HEK293 (cell line): ENCODE measurements at regions not wholly inside any gene's neighbourhood (a gene's known extent, or its start where the extent isn't known, plus 50 kb on each side); places are given as distances from the start of the nearest gene placed in this dataset.

ENCODE experiments used
- CTCF ChIA-PET: fragments of 350-600 bp; formaldehyde crosslinking; extraction: SDS; loops from one replicate; lab custom pipeline; 2021; ENCODE audit warnings: antibody characterized with exemption; lab: Yijun Ruan, JAX
- POLR2A ChIA-PET: fragments of 300-600 bp; formaldehyde crosslinking; extraction: SDS; loops from one replicate; lab custom pipeline; 2020; ENCODE audit warnings: antibody characterized with exemption, inconsistent platforms; lab: Yijun Ruan, JAX
- H3K27ac ChIP-seq: fragments of 200-500 bp; sonication (Bioruptor generic); 2 replicates; pipeline ENCODE4 v1.5.1; 2014; ENCODE audit warnings: low read depth, low read length, control low read depth, inconsistent platforms; ENCODE audit errors: extremely low read depth
- H3K36me3 ChIP-seq, 2 experiments: fragments of 200-500 bp in 1 of 2; sonication (Bioruptor generic) in 1 of 2; 1 replicate in 1 of 2; 2 replicates in 1 of 2; pipeline ENCODE4 v1.5.1; 2014 to 2017; ENCODE audit warnings: inconsistent platforms in 2 of 2, low read length in 2 of 2; ENCODE audit not compliant: control insufficient read depth in 2 of 2, insufficient read depth in 1 of 2
- H3K4me1 ChIP-seq: fragments of 200-500 bp; sonication (Bioruptor generic); 2 replicates; pipeline ENCODE4 v1.5.1; 2014; ENCODE audit warnings: mild to moderate bottlenecking, low read length, inconsistent platforms; ENCODE audit not compliant: control insufficient read depth, insufficient read depth
- H3K4me3 ChIP-seq: 2 replicates; pipeline ENCODE4 v1.5.1; 2011; ENCODE audit warnings: low read depth, mild to moderate bottlenecking, control low read depth, low read length, moderate library complexity
- H3K9me3 ChIP-seq: fragments of 200-500 bp; sonication (Bioruptor generic); 2 replicates; pipeline ENCODE4 v1.5.1; 2014; ENCODE audit warnings: low read depth, low read length, inconsistent platforms; ENCODE audit not compliant: control insufficient read depth, insufficient read depth
- ATF2 ChIP-seq: fragments of 450-650 bp; formaldehyde crosslinking; IDR thresholded peaks from 2 replicates; pipeline ENCODE4 v1.5.1; 2016; ENCODE audit warnings: missing biosample characterization, missing genetic modification characterization, low read depth
- EGR2 ChIP-seq: fragments of 450-650 bp; formaldehyde crosslinking; IDR thresholded peaks from 2 replicates; pipeline ENCODE4 v1.5.1; 2016; ENCODE audit warnings: low read depth, missing biosample characterization, missing genetic modification characterization
- FEZF1 ChIP-seq: fragments of 450-650 bp; formaldehyde crosslinking; IDR thresholded peaks from 2 replicates; pipeline ENCODE4 v1.5.1; 2016; ENCODE audit warnings: missing biosample characterization, missing genetic modification characterization
- OSR2 ChIP-seq: fragments of 450-650 bp; formaldehyde crosslinking; IDR thresholded peaks from 2 replicates; pipeline ENCODE4 v1.5.1; 2016; ENCODE audit warnings: missing biosample characterization, missing genetic modification characterization
- PRDM10 ChIP-seq: fragments of 450-650 bp; formaldehyde crosslinking; IDR thresholded peaks from 2 replicates; pipeline ENCODE4 v1.5.1; 2016; ENCODE audit warnings: missing biosample characterization, missing genetic modification characterization
- YY2 ChIP-seq: fragments of 450-650 bp; formaldehyde crosslinking; IDR thresholded peaks from 2 replicates; pipeline ENCODE4 v1.5.1; 2016; ENCODE audit warnings: missing biosample characterization, missing genetic modification characterization
- ZBTB17 ChIP-seq: fragments of 450-650 bp; formaldehyde crosslinking; IDR thresholded peaks from 2 replicates; pipeline ENCODE4 v1.5.1; 2016; ENCODE audit warnings: missing biosample characterization, missing genetic modification characterization
- ZNF155 ChIP-seq: fragments of 450-650 bp; formaldehyde crosslinking; IDR thresholded peaks from 2 replicates; pipeline ENCODE4 v1.5.1; 2016; ENCODE audit warnings: missing biosample characterization, missing genetic modification characterization
- ZNF169 ChIP-seq: fragments of 450-650 bp; formaldehyde crosslinking; IDR thresholded peaks from 2 replicates; pipeline ENCODE4 v1.5.1; 2016; ENCODE audit warnings: missing biosample characterization, missing genetic modification characterization
- ZNF184 ChIP-seq: fragments of 450-650 bp; IDR thresholded peaks from 2 replicates; pipeline ENCODE4 v1.5.1; 2018; ENCODE audit warnings: missing biosample characterization, mild to moderate bottlenecking, missing genetic modification characterization
- ZNF19 ChIP-seq: fragments of 450-650 bp; formaldehyde crosslinking; IDR thresholded peaks from 2 replicates; pipeline ENCODE4; 2016; ENCODE audit warnings: missing biosample characterization, missing genetic modification characterization, low read depth
- ZNF223 ChIP-seq: fragments of 450-650 bp; formaldehyde crosslinking; IDR thresholded peaks from 2 replicates; pipeline ENCODE4 v1.5.1; 2016; ENCODE audit warnings: missing biosample characterization, missing genetic modification characterization
- ZNF302 ChIP-seq: fragments of 450-650 bp; formaldehyde crosslinking; IDR thresholded peaks from 2 replicates; pipeline ENCODE4 v1.5.1; 2016; ENCODE audit warnings: missing biosample characterization, missing genetic modification characterization, low read depth
- ZNF501 ChIP-seq: fragments of 450-650 bp; formaldehyde crosslinking; IDR thresholded peaks from 2 replicates; pipeline ENCODE4 v1.5.1; 2016; ENCODE audit warnings: missing biosample characterization, missing genetic modification characterization
- ZNF623 ChIP-seq: fragments of 450-650 bp; formaldehyde crosslinking; IDR thresholded peaks from 2 replicates; pipeline ENCODE4 v1.5.1; 2016; ENCODE audit warnings: missing biosample characterization, missing genetic modification characterization
- ZNF658 ChIP-seq: fragments of 450-650 bp; formaldehyde crosslinking; IDR thresholded peaks from 2 replicates; pipeline ENCODE4; 2016; ENCODE audit warnings: missing biosample characterization, missing genetic modification characterization
- ZNF791 ChIP-seq: fragments of 450-650 bp; formaldehyde crosslinking; IDR thresholded peaks from 2 replicates; pipeline ENCODE4 v1.5.1; 2016; ENCODE audit warnings: missing biosample characterization, missing genetic modification characterization
- ZSCAN23 ChIP-seq: fragments of 450-650 bp; formaldehyde crosslinking; IDR thresholded peaks from 2 replicates; pipeline ENCODE4 v1.5.1; 2016; ENCODE audit warnings: missing biosample characterization, missing genetic modification characterization
- ZXDB ChIP-seq: fragments of 450-650 bp; formaldehyde crosslinking; IDR thresholded peaks from 2 replicates; pipeline ENCODE4 v1.5.1; 2016; ENCODE audit warnings: missing biosample characterization, missing genetic modification characterization
- TF ChIP-seq, protein P1 (sequence below): fragments of 450-650 bp; IDR thresholded peaks from 2 replicates; pipeline ENCODE4 v1.5.1; 2018; ENCODE audit warnings: missing biosample characterization, missing genetic modification characterization
- TF ChIP-seq, protein P2 (sequence below): fragments of 450-650 bp; formaldehyde crosslinking; IDR thresholded peaks from 2 replicates; pipeline ENCODE4 v1.5.1; 2016; ENCODE audit warnings: missing biosample characterization, missing genetic modification characterization
- TF ChIP-seq, protein P3 (sequence below): fragments of 450-650 bp; formaldehyde crosslinking; IDR thresholded peaks from 2 replicates; pipeline ENCODE4 v1.5.1; 2016; ENCODE audit warnings: missing biosample characterization, missing genetic modification characterization

DNA sequence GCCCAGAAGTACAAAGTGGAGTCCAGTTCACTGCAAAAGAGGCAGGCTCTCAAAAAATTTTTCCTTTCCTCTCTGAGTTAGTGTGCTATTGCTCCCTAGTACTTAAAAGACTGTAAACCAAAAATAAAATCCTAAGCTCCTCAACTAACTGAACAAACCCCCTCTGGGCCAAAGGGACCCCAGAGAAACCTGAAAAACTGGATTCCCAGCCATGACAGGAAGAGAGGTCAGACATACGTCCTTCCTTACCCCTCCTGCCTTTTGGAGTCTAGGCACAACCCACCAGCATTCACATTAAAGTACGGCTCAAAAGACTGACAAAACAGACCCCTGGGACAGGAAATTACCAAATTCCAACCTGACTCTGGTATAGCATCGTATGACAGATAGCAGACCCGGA lies 957.9 kb upstream of the PRKX start:
- CTCF ChIA-PET: no interaction called here
- TF ChIP-seq, protein P1, sequence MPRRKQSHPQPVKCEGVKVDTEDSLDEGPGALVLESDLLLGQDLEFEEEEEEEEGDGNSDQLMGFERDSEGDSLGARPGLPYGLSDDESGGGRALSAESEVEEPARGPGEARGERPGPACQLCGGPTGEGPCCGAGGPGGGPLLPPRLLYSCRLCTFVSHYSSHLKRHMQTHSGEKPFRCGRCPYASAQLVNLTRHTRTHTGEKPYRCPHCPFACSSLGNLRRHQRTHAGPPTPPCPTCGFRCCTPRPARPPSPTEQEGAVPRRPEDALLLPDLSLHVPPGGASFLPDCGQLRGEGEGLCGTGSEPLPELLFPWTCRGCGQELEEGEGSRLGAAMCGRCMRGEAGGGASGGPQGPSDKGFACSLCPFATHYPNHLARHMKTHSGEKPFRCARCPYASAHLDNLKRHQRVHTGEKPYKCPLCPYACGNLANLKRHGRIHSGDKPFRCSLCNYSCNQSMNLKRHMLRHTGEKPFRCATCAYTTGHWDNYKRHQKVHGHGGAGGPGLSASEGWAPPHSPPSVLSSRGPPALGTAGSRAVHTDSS (tag by site-specific recombination): no peak
- TF ChIP-seq ZNF791 (tag by site-specific recombination) (no peak), PRDM10 (no peak), ZNF623 (no peak), ZNF155 (tag by site-specific recombination) (no peak), EGR2 (tag by site-specific recombination) (no peak), ZXDB (no peak), ZSCAN23 (tag by site-specific recombination) (no peak), ZNF501 (tag by site-specific recombination) (no peak), OSR2 (tag by site-specific recombination) (no peak), ZNF658 (tag by site-specific recombination) (no peak), FEZF1 (tag by site-specific recombination) (no peak), ZNF19 (tag by site-specific recombination) (no peak)
- TF ChIP-seq, protein P2, sequence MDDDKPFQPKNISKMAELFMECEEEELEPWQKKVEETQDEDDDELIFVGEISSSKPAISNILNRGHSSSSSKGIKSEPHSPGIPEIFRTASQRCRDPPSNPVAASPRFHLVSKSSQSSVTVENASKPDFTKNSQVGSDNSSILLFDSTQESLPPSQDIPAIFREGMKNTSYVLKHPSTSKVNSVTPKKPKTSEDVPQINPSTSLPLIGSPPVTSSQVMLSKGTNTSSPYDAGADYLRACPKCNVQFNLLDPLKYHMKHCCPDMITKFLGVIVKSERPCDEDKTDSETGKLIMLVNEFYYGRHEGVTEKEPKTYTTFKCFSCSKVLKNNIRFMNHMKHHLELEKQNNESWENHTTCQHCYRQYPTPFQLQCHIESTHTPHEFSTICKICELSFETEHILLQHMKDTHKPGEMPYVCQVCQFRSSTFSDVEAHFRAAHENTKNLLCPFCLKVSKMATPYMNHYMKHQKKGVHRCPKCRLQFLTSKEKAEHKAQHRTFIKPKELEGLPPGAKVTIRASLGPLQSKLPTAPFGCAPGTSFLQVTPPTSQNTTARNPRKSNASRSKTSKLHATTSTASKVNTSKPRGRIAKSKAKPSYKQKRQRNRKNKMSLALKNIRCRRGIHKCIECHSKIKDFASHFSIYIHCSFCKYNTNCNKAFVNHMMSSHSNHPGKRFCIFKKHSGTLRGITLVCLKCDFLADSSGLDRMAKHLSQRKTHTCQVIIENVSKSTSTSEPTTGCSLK (tag by site-specific recombination): no peak
- TF ChIP-seq, protein P3, sequence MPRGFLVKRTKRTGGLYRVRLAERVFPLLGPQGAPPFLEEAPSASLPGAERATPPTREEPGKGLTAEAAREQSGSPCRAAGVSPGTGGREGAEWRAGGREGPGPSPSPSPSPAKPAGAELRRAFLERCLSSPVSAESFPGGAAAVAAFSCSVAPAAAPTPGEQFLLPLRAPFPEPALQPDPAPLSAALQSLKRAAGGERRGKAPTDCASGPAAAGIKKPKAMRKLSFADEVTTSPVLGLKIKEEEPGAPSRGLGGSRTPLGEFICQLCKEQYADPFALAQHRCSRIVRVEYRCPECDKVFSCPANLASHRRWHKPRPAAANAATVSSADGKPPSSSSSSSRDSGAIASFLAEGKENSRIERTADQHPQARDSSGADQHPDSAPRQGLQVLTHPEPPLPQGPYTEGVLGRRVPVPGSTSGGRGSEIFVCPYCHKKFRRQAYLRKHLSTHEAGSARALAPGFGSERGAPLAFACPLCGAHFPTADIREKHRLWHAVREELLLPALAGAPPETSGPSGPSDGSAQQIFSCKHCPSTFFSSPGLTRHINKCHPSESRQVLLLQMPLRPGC (tag by site-specific recombination): no peak
- TF ChIP-seq, all 188 proteins: peak for 0
- no peaks in the 10 kb centered on the region for H3K4me1 ChIP-seq
- H3K9me3 ChIP-seq: no peaks in the 10 kb centered on the region
- no peaks in the 10 kb centered on the region for H3K36me3 ChIP-seq
- H3K27ac ChIP-seq: no peak overlapping the region
- H3K4me3 ChIP-seq: no peak overlapping the region
- POLR2A ChIA-PET: no interaction called here

GRCh38 chrX:4670606-4671005 lies 957.2 kb upstream of the PRKX start:
- no peaks in the 10 kb centered on the region for H3K4me1 ChIP-seq
- no peak overlapping the region for H3K4me3 ChIP-seq
- H3K27ac ChIP-seq: no peak overlapping the region
- ChIA-PET POLR2A (no interaction called here), CTCF (no interaction called here)
- H3K36me3 ChIP-seq: no peaks in the 10 kb centered on the region
- H3K9me3 ChIP-seq: no peaks in the 10 kb centered on the region
- TF ChIP-seq ZNF223 (tag by site-specific recombination): no peak
- TF ChIP-seq YY2 (tag by site-specific recombination): no peak
- TF ChIP-seq ZNF184 (tag by site-specific recombination): no peak
- no peak for TF ChIP-seq ZNF302 (tag by site-specific recombination)
- TF ChIP-seq, protein P1 (tag by site-specific recombination): no peak
- TF ChIP-seq ATF2: no peak
- no peak for TF ChIP-seq ZNF169
- no peak for TF ChIP-seq ZBTB17 (tag by site-specific recombination)
